ENCODE measurements at regions not wholly inside any gene's neighbourhood (a gene's known extent, or its start where the extent isn't known, plus 50 kb on each side); places are given as distances from the start of the nearest gene placed in this dataset.

- DNase-seq (ENCODE audit: low read depth): no peak
These were observed 72.9 kb upstream of the COL24A1 start for GRCh38 chr1:86229405-86229975.

DNA sequence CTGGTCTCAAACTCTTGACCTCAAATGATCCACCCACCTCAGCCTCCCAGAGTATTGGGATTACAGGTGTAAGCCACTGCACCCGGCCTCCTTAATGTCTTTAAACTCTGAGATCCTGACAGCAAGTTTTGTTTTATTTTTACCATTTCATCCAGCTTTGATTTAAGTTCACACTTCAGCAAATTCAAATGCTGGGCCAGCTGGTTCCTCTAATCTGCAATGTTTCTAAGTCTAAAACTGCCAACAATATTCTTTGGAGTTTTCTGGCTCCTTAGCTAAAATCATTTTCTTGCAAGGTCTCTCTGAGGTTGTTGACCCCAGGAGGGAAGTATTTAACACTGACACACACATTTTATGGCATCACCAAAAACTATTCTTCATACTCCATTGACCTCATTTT is 72.0 kb upstream of the COL24A1 start:
- DNase-seq (ENCODE audit: low read depth): no peak

DNA sequence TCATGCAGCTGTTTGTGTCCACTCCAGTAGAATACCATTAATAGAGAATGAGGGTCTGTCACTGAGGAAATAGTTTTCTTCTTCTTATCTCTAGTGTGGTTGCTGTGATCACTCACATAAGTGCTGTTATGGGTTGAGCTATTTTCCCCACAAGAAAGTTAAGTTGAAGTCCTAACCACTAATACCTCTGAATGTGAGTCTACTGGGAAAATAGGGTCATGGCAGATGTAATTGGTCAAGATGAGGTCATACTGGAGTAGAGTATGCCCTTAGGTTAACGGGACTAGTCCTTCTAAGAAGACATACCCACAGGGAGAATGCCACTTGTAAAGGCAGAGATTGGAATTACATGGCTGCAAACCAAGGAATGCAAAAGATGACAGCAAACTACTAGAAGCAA is 70.5 kb upstream of the COL24A1 start:
- DNase-seq (ENCODE audit: low read depth): peak; percentile 38

GRCh38 chr1:86226204-86226603 is 69.6 kb upstream of the COL24A1 start:
- no peak for DNase-seq (ENCODE audit: low read depth)

GRCh38 chr1:86224651-86225310 is 68.2 kb upstream of the COL24A1 start:
- DNase-seq (ENCODE audit: low read depth): no peak

- no peak for DNase-seq (ENCODE audit: low read depth)
These were observed 62.3 kb upstream of the COL24A1 start for GRCh38 chr1:86218859-86219258.

- no peak for DNase-seq (ENCODE audit: low read depth)
These were observed 58.0 kb upstream of the COL24A1 start for GRCh38 chr1:86214605-86215004.

- DNase-seq (ENCODE audit: low read depth): no peak
These were observed 52.8 kb upstream of the COL24A1 start for GRCh38 chr1:86209346-86209745.

GRCh38 chr1:86207323-86207722 is 50.8 kb upstream of the COL24A1 start:
- peak; percentile 78 for DNase-seq (ENCODE audit: low read depth)

All from non-pigmented ciliary epithelial cell (primary cell).